Activated CD8-positive, alpha-beta memory T cell treated with anti-CD3 and anti-CD28 coated beads for 36 hours (primary cell): ENCODE measurements at regions not wholly inside any gene's neighbourhood (a gene's known extent, or its start where the extent isn't known, plus 50 kb on each side); places are given as distances from the start of the nearest gene placed in this dataset.

Experiments
- CTCF ChIA-PET: fragments of 350-600 bp; sonication (Branson Sonifier 250); formaldehyde crosslinking; loops from one replicate; lab custom pipeline; 2021; ENCODE audit warnings: antibody characterized with exemption; lab: Charles Lee
- POLR2A ChIA-PET: fragments of 350-600 bp; sonication (Branson Sonifier 250); formaldehyde crosslinking; loops from one replicate; lab custom pipeline; 2021; ENCODE audit warnings: antibody characterized with exemption; lab: Charles Lee

DNA sequence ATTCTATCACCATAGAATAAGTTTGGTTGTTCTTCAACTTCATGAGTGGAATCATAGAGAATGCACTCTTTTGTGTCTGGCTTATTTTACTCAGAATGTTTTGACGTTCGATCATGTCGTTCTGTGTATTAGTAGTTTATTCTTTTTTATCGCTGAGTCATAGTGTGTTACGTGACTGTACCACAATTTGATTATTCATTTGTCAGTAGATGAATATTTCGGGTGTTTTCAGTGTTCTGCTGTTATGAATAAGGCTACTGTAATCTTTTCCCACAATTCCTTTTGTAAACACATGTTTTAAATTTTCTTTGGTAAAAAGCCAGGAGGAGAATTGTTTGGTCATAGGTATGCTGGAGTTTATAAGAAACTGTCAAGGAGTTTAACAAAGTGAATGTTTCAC lies 279.9 kb upstream of the B3GAT1 start:
- CTCF ChIA-PET, result no interaction called here
- POLR2A ChIA-PET, result no interaction called here

DNA sequence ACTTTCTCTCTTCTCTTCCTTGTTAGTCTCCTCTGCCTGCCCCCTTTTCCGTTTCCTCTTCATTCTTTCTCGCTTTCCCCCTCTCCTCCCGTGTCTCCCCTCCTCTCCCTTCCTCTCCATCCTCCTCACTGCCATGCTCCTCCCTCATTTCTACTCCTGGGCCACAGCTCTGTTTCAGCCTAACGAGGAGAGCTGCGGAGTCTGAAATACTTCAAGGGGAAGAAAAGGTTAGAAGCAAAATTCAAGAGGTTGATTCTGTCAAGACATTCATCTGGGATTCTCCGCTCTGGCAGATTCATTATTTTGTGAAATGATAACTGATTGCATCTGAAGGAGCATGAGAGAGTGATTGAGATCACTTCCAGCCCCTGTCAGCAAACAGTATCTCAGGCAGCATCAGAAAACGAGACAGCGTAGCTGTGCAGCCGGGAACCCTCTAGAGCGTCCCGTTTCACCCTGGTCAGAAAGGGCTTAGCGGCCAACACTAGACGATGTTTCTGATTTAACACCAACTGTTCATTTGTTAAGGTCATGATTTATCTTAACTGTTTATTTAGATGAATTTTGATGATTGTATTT lies 279.3 kb upstream of the B3GAT1 start:
- ChIA-PET POLR2A (no interaction called here), CTCF (no interaction called here)

DNA sequence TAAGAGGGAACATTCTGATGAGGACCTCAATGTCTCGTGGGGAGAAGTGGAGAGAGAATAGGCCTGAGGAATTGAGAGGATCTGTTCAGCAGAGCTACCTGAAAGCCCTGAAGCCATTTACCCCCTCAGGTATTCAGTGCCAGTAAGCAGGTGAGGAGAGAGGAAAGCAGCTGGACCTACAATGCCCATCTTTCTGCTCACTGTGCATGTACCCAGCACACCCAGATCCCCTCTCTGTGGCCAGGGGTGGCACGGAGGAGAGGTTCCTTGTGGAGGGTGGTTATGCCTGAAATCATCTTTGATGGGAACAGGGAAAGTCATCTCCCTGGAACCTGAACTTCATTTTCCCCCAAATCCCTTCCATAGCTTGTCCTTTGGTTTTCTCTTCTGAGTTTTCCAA lies 277.8 kb upstream of the B3GAT1 start:
- POLR2A ChIA-PET, result no interaction called here
- CTCF ChIA-PET, result no interaction called here

DNA sequence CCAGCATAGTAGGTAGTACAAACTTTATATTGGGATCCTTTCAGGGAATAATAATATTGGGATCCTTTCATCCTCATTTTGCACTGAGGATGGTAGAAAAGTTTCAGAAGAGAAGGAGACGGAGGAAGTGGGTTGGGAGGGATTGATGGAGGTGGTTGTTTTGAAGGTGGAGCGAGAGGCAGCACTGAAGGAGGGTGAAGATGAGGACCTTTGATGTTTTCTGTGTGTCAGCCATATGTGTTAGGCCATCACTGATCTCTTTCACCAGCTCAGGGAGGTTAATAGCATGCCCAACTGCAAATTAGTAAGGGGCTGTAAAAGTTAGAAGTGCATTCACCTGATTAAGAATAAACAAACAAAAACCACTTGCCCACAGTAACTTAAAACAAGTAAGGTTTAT lies 275.5 kb upstream of the B3GAT1 start:
- POLR2A ChIA-PET, result no interaction called here
- CTCF ChIA-PET, result no interaction called here

- ChIA-PET CTCF (no interaction called here), POLR2A (no interaction called here)
Measured at GRCh38 chr11:134686460-134687061, 274.5 kb upstream of the B3GAT1 start.

DNA sequence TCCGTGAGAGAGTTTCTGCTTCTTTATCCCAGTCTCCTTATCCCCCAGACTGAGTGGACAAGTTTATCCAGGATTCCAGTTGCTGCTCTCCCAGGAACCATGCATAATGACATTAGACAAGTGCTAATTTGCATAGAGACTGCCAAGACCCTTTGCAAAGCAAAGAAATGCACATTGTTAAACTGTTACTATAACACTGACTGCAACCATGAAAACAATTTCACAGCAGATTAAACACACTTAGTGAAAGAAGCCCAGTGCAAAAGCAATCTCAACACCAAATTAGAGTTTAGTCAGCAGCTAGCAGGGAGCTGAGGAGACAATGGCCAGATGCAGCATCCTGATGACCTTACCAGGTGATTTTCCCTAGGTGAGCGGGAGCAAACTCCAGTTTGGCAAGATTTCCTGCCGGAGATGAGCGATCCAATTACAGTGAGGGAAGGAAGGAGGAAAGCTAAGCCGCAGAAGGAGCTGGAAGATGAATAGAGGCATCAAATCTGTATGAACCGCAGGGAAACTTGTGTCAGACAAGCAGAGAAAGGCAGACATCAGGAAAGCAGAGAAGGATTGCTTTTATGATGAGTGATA lies 273.8 kb upstream of the B3GAT1 start:
- CTCF ChIA-PET, result no interaction called here
- POLR2A ChIA-PET, result no interaction called here

DNA sequence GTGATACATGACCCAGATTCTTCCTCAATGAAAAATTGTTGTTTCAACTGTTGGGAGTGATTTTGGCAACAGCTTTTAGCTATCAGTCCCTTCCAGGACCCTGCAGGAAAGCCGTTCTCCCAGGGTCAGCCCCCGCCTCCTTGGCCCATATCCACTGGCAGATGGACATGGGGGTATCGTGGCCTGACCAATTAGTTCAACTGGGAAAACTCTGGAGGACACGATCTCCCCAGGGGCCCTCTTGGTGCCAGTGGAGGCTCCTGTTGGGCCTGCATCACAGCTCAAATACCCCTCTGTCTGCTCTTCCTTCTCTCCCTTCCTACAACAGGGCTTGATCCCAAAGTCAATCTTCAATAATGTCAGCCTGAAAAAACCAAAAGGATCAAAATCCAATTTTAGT lies 272.5 kb upstream of the B3GAT1 start:
- ChIA-PET CTCF (no interaction called here), POLR2A (no interaction called here)

- CTCF ChIA-PET, result interaction anchor here (0.6 kb wide), 1 partner anchor 91 kb away, joined by 3 read pairs; no protein-coding TSS in a partner anchor
- POLR2A ChIA-PET, result no interaction called here
Measured at GRCh38 chr11:134683860-134684259, 271.8 kb upstream of the B3GAT1 start.

- CTCF ChIA-PET, result no interaction called here
- POLR2A ChIA-PET, result no interaction called here
Measured at GRCh38 chr11:134682577-134682976, 270.5 kb upstream of the B3GAT1 start.

DNA sequence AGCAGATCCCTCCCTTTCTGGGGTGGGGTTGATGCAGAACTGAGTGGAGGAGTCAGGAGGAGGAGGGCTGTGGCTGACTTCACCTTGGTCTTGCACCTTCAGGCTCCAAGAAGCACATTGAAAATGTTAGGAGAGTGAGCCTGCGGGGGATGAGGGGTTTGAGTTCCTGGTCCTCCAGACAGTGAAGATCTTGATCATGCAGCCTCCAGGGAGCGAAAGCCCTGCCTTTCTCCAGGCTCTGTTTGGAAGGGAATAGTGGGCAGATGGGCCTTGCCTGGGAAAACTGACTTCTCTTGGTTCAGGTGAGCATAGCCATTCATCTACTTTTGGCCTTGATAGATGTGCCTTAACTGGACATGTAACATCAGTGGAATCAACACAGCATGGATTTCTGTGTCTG lies 267.6 kb upstream of the B3GAT1 start:
- ChIA-PET CTCF (no interaction called here), POLR2A (no interaction called here)

- POLR2A ChIA-PET, result no interaction called here
- CTCF ChIA-PET, result interaction anchor here (1.1 kb wide), 1 partner anchor 26 kb away, joined by 3 read pairs; no protein-coding TSS in a partner anchor
Measured at GRCh38 chr11:134678744-134679143, 266.7 kb upstream of the B3GAT1 start.

GRCh38 chr11:134677891-134678551 lies 266.0 kb upstream of the B3GAT1 start:
- ChIA-PET CTCF (interaction anchor here (0.6 to 1.1 kb wide), 2 partner anchors 24 to 27 kb away, joined by 3 read pairs; no protein-coding TSS in a partner anchor), POLR2A (no interaction called here)

DNA sequence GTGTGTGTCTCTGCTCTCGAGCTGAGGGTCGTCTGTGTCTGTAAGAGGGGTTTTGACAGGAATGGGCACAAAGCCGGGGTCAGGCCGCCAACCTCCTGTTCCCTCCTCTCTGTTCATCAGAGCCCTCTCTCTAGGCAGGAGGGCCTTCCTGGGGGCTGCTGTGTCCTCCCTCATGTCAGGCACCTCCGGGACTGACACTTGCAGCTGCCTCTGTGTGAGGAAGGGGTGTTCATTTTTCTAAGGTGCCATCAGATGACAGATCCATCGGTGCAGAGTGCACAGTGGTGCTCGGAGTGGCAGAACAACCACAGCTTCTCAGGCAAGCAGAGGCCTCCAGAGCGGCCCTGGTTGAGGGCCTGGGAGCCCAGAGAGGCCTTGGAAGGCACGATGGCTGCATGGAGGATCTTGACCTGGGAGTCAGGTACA lies 265.4 kb upstream of the B3GAT1 start:
- ChIA-PET POLR2A (no interaction called here), CTCF (interaction anchor here (0.6 kb wide), 1 partner anchor 24 kb away, joined by 3 read pairs; no protein-coding TSS in a partner anchor)

DNA sequence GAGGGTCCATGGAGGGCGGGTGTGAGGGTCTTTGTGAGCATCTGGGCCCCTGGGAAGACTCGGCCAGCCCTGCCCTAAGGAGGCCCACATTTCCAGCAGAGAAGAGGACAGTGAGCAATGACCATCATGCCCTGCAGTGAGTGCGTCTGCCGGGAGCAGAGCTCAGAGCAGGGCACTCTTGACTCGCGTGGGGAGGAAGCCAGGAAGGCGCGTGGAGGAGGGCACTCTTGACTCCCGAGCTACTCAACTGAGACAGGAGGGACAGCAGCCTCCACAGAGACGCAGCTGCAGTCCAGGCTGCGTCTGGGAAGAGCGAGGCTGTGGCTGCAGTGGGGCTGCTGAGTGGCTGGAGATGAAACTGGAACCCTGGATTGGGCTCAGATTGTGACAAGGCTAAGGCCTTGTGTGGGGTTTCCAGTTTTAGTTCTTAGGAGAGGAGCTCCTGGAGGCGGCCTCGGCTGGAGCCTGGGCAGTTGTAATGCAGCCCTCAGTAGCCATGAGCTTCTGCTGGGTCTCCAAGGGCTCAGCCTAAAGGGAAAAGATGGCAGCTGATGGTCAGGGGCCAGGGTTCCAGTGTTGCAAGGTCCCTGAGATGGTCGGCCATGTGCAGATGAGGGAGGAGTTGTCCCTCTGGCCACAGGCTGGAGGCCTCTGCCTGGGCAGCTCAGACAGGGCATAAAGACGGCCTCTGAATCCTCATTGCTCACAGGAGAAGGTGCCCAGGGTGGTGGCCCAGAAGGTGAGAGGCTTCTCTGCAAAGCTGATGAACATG lies 264.7 kb upstream of the B3GAT1 start:
- ChIA-PET POLR2A (no interaction called here), CTCF (no interaction called here)

GRCh38 chr11:134675983-134676382 lies 263.9 kb upstream of the B3GAT1 start:
- ChIA-PET CTCF (no interaction called here), POLR2A (no interaction called here)

DNA sequence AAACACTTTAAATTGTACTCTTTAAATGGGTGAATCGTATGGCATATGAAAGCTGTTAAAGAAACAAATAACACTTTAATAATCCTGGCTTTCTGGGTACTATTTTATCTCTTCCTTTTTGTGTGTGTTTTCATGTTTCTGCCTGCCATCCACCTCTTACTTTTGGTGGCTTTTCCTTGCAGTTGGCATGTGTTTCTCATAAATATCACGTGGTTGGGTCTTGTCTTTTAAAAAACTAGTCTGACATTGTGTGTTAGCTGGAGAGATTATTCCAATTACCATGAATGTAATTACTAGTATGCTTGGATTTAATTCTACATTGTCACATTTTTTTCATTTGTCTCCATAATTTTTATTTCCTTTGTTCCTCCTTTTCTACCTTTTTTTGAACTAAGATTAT lies 262.9 kb upstream of the B3GAT1 start:
- ChIA-PET CTCF (no interaction called here), POLR2A (no interaction called here)

GRCh38 chr11:134670961-134671370 lies 258.9 kb upstream of the B3GAT1 start:
- CTCF ChIA-PET, result no interaction called here

GRCh38 chr11:134670247-134670782 lies 258.3 kb upstream of the B3GAT1 start:
- CTCF ChIA-PET, result no interaction called here
- POLR2A ChIA-PET, result no interaction called here

More at GRCh38 chr11:134670961-134671370, 258.9 kb upstream of the B3GAT1 start:
- POLR2A ChIA-PET, result no interaction called here

DNA sequence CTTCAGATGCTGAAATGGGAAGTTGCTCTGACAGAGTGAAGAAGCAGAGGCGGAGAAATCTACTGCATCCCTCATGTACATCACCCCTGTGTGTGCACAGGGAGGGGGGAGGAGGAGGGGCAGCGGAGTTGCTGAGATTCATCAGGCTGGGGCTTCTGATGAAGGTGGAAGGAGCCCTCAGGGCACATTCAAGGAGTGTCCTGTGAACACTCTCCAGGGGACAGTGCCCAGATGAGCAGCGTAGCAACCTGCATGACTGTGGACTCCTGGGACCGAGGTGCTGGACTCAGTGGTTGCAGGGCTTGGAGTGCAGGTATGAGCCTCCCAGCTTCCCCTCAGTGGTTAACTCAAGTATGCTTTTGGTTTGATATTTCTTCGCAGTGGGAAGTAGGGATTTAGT lies 257.8 kb upstream of the B3GAT1 start:
- CTCF ChIA-PET, result no interaction called here

GRCh38 chr11:134668796-134669195 lies 256.8 kb upstream of the B3GAT1 start:
- POLR2A ChIA-PET, result no interaction called here

More for the DNA sequence above, 257.8 kb upstream of the B3GAT1 start:
- POLR2A ChIA-PET, result no interaction called here

More at GRCh38 chr11:134668796-134669195, 256.8 kb upstream of the B3GAT1 start:
- CTCF ChIA-PET, result no interaction called here
